HG02588 (cell line): ENCODE measurements at regions not wholly inside any gene's neighbourhood (a gene's known extent, or its start where the extent isn't known, plus 50 kb on each side); places are given as distances from the start of the nearest gene placed in this dataset.

ENCODE experiments used
- ATAC-seq: cut with Tn5 transposase; IDR thresholded peaks from one replicate; pipeline ENCODE4 v1.9.1; 2021; ENCODE audit warnings: mild to moderate bottlenecking, moderate library complexity; ENCODE audit not compliant: unreplicated experiment

GRCh38 chr11:71101606-71102005 lies 150.8 kb downstream of the SHANK2 start:
- ATAC-seq: no peak

DNA sequence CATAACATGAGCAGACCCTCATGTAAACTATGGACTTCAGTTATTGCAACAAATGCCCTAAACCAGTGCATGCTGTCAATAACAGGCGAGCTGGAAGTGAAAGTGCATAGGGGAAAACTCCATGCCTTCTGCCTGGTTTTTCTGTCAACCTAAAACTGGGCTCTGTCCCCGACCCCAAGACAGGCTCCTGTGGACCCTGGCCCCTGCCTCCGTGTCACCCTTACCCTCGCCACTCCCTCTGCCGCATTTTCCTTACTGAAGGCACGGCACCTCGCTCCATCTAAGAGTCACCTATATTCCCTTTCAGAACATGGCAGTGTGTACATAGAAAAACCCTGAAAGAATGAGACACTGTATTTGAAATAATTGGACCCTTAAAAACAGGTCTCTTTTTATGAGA lies 151.3 kb downstream of the SHANK2 start:
- ATAC-seq: no peak

DNA sequence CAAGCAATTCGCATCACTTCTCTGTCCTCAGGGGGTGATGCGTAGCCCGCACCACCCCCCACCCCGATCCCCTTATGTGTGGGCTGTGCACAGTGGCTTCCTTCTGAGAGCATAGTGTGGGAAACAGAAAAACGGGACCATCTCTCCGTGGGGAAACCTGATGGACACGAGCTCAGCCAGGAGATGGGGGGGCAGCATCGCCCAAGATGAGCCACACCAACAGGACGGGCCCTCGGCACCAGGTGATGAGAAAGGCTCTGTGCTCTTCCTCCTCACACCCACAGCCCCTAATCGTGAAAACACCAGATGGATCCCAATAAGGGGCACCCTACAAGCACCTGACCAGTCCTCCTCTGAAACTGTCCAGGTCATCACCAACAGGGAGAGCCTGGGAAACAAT lies 153.6 kb downstream of the SHANK2 start:
- no peak for ATAC-seq

DNA sequence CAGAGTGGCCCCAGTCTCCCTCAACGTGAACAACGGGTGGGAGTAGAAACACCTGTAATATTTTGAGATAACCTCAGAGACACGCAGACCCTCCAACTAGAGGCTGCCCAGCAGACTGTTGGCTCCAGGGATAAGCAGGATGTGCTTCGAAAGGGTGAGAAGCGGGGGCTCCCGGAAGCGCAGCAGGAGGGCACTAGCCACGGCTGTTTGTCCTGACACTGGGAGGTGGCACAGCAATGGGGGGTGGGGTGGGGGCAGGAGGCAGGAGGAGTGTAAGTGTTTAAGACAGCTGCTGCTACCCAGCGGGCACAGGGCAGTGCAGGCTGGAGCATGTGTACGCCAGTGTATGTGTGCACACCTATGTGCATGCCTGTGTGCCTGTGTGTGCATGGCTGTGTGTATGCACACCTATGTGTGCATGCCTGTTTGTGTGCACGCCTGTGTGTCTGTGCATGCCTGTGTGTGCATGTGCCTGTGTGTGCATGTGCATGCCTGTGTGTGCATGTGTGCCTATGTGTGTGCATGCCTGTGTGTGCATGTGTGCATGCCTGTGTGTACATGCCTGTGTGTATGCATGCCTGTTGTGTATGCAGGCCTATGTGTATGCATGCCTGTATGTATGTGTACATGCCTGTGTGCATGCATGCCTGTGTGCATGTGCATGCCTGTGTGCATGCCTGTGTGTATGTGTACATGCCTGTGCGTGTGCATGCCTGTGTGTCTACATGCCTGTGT lies 154.7 kb downstream of the SHANK2 start:
- ATAC-seq: no peak

DNA sequence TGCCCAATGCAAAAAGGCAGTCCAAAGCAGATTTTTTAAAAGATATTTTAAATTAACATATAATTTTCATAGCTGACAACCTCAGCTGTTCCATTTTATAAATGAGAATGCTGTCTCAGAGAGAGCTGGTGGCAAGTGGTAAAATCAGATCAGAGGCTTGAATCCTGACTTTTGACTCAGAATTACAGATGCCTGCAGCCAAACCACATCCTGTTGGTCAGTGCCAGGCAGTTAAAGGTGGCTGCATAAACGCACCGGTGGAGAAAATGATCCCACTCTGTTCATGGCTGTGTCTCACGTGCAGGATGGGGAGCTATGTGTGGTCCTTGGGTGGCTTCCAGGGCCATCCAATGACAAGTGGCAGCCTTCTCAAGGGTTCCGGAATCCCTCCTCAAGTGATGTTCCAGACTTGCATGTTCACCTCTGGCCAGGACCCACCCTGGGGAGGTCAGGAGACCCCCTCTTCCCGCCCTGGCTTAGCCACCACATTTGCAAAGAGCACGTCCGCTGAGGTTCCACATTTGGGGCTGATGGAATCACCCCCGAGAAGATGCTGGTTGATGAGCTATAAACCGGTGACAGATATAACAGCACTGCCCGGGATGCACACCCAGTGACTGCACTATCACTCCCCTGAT lies 155.5 kb downstream of the SHANK2 start:
- ATAC-seq: no peak

- ATAC-seq: no peak
These were observed 157.0 kb downstream of the SHANK2 start for GRCh38 chr11:71095294-71095850.

- ATAC-seq: no peak
These were observed 157.9 kb downstream of the SHANK2 start for GRCh38 chr11:71094296-71095077.

- ATAC-seq: no peak
These were observed 158.6 kb downstream of the SHANK2 start for GRCh38 chr11:71093783-71094182.

DNA sequence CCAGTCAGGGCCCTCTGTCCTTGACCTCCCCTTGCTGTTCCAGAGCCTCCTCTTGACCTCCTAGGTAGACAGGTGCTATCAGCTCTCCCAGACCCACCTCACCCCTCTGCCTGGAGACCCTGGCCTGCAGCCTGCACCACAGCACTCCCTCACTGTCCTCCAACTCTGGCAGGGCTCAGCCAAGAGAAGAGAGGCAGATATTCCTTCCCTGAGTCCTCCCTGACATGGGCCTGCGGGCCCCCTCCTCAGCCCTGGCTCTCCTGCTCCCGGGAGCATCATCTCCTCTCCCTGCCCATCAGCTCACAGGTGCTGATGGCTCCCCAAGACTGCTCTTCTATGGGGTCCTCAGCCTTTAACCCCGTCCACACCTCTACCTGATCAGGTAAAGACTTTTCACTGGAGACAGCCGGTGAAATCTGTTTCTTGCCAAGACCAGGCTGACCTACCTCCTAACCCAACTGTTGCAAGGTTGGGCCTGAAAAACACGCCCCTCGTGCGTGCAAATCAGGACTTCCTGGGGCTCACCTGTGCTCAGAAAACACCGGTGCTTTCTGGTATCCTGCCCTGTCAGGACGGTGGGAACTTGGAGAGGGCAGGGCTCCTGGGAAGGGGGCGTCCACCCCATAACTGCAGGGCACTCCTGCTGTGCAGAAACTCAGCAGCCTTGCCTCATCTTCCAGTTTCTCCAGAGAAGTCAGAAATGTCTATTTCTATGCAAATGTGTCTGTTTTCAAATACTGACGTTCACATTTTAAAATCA lies 160.7 kb downstream of the SHANK2 start:
- ATAC-seq: no peak

DNA sequence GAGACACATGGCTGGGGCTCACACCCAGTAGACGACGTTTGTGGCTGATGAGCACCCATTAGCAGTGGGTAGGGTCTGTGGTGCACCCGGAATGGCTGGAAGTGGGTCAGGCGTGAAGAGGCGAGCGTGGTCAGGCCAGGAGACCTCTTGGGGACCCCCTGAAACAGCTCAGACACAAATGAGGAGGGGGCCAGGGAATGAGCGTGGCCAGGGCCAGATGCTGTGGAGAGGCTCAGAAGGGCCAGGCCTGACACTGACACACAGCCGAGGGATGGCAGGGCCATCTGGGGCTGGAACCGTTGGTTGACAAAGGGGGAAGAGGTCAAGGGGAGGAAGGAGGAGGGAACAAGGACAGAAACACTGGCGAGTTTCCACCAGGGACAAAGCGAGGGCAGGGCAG lies 162.8 kb downstream of the SHANK2 start:
- no peak for ATAC-seq

DNA sequence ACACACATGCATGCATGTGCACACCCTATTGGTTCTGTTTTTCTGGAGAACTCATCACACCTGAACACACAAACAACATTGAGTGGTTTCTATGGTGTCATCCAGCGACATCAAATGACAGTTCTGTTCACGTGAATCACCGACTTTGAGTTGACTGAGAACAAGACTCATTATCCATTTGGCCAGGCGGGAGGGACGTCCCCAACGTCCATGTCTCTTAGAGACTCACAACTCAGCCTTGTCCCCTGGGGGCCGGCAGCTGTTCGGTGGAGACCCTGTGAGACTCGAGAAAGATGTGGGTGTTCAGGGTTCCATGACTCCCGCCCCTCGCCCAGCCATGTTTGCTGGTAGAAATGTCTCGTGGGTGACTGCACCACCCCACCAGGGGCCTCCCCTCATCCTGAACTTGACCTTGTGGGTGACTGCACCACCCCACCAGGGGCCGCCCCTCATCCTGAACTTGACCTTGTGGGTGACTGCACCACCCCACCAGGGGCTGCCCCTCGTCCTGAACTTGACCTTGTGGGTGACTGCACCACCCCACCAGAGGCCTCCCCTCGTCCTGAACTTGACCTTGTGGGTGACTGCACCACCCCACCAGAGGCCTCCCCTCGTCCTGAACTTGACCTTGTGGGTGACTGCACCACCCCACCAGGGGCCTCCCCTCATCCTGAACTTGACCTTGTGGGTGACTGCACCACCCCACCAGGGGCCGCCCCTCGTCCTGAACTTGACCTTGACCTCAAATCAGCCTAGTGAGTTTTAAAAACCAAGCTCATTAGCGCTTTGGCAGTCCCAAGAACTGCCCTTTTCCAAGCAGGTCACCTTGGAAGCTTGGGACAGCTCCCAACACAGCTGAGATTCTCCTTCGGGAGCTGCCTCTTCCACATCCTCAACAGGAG lies 163.8 kb downstream of the SHANK2 start:
- peak; percentile 70 for ATAC-seq

- no peak for ATAC-seq
These were observed 165.6 kb downstream of the SHANK2 start for GRCh38 chr11:71086687-71087258.

GRCh38 chr11:71084306-71085012 lies 167.9 kb downstream of the SHANK2 start:
- no peak for ATAC-seq

GRCh38 chr11:71083105-71083504 lies 169.3 kb downstream of the SHANK2 start:
- ATAC-seq: no peak

DNA sequence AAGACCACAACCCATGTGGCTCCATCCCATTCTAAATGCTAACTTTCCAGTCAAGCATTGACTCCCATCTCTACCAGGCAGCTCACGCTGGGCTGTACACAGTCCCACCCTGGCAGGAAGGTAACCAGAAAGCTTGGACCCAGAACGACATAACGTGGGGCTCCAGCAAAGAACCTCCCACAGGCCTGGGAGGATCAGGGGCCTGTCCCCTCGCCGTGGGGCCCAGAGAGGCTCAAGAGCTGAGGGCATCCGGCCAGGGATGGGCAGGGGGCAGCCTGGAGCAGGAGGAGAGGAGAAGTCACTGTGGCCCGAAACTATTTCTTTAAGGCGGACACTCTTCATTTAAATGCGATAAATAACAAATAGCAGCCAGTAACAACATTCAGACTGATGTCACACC lies 169.9 kb downstream of the SHANK2 start:
- no peak for ATAC-seq

DNA sequence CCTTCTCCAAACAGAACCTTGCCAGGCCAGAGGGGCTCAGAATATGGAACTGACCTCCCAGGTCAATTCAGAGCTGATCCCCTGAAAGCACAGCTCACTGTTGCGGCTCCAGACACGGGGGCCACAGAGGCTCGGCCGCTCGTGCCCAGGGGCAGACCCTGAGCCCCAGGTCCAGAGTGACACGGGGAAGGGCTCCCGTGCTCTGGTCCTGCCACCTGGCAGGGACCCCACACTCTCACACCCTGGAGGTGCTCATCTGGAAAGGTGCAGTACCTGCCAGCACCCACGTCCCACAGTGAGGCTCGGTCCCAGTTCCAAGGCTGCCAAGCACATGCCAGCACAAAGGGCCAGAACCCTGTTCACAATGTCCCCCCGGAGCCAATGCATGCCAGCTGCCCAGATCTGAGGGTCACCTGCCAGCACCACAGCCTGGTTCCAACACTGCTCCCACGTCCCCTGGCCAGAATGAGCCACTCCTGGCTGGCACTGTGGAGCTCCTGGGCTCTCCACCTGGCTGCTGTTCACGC lies 170.6 kb downstream of the SHANK2 start:
- ATAC-seq: no peak

DNA sequence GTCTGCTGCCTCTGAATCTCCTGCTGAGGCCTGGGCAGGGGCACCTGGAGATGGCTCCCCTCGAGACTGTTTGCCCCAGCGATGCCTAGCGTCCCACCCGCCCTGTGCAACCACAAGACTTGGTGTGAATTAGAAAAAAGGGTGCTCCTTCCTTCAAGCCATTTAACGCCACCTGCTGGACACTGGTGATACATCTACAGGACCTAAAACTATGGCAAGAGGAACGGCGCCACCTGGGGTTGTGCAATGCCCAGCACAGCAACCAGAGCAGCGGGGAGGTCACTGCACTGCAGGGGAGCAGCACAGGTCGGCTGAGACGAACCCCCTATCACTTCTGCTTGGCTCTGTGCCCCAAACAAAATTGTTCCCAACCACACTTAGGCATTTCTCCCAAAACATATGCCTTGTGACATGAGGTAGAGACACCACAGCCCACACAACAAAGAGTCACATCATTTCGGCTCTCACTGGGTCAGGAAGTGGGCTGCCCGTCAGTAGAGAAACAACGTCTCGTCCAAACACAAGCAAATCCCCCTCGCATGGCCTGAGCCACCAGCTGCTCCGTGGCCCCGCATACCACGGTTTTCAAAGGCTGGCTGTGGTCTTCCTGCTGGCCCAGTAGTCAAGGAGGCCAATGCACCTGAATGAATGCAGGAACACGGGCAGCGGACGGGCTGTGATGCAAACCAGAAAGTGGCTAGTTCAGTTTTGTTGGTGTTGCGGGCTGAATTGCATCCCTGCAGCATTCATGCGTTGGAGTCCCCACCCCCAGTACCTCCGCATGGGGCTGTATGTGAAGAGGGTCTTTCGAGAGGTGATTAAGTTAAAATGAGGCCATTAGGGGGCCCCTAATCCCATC lies 171.9 kb downstream of the SHANK2 start:
- no peak for ATAC-seq

GRCh38 chr11:71079795-71080194 lies 172.6 kb downstream of the SHANK2 start:
- no peak for ATAC-seq
